Activated CD4-positive, alpha-beta T cell treated with anti-CD3 and anti-CD28 coated beads for 1 hour (primary cell): ENCODE measurements at regions not wholly inside any gene's neighbourhood (a gene's known extent, or its start where the extent isn't known, plus 50 kb on each side); places are given as distances from the start of the nearest gene placed in this dataset.
"Not testable (repeated sequence)": the region's sequence is repeated elsewhere in the genome, so short reads cannot be mapped to it uniquely, and the experiment has no call there.

Experiments
- DNase-seq: peaks from one replicate; pipeline ENCODE4 v3.0.0-alpha.2; 2020

GRCh38 chr1:56097713-56098112 is 481.6 kb downstream of the PLPP3 start:
- DNase-seq = no peak

GRCh38 chr1:56095696-56096665 is 483.4 kb downstream of the PLPP3 start:
- no peak for DNase-seq

- DNase-seq = no peak
These were observed 485.2 kb downstream of the PLPP3 start for GRCh38 chr1:56094168-56094567.

- DNase-seq = no peak
These were observed 486.4 kb downstream of the PLPP3 start for GRCh38 chr1:56092684-56093570.

GRCh38 chr1:56089826-56090225 is 489.5 kb downstream of the PLPP3 start:
- DNase-seq = not testable (repeated sequence)

GRCh38 chr1:56084246-56084645 is 495.1 kb downstream of the PLPP3 start:
- DNase-seq = no peak

- DNase-seq = no peak
These were observed 497.6 kb downstream of the PLPP3 start for GRCh38 chr1:56081736-56082135.

- DNase-seq = no peak
These were observed 498.2 kb downstream of the PLPP3 start for GRCh38 chr1:56081173-56081572.

- DNase-seq = no peak
These were observed 499.2 kb downstream of the PLPP3 start for GRCh38 chr1:56080123-56080522.

- no peak for DNase-seq
These were observed 500.0 kb downstream of the PLPP3 start for GRCh38 chr1:56079391-56079790.

GRCh38 chr1:56077206-56077605 is 502.2 kb downstream of the PLPP3 start:
- no peak for DNase-seq

GRCh38 chr1:56074007-56074651 is 505.2 kb downstream of the PLPP3 start:
- no peak for DNase-seq

- no peak for DNase-seq
These were observed 505.8 kb downstream of the PLPP3 start for GRCh38 chr1:56073614-56074006.

GRCh38 chr1:56073206-56073605 is 506.2 kb downstream of the PLPP3 start:
- DNase-seq = no peak

- no peak for DNase-seq
These were observed 507.1 kb downstream of the PLPP3 start for GRCh38 chr1:56072310-56072709.

GRCh38 chr1:56071351-56071750 is 508.0 kb downstream of the PLPP3 start:
- DNase-seq = no peak

- DNase-seq = no peak
These were observed 508.8 kb downstream of the PLPP3 start for GRCh38 chr1:56070601-56071000.

GRCh38 chr1:56069824-56070223 is 509.5 kb downstream of the PLPP3 start:
- DNase-seq = no peak

GRCh38 chr1:56068908-56069307 is 510.5 kb downstream of the PLPP3 start:
- DNase-seq = no peak

GRCh38 chr1:56068210-56068609 is 511.2 kb downstream of the PLPP3 start:
- no peak for DNase-seq

- no peak for DNase-seq
These were observed 513.6 kb downstream of the PLPP3 start for GRCh38 chr1:56065729-56066128.

GRCh38 chr1:56064705-56065104 is 514.7 kb downstream of the PLPP3 start:
- DNase-seq = no peak

- no peak for DNase-seq
These were observed 515.9 kb downstream of the PLPP3 start for GRCh38 chr1:56063461-56063860.
